Stimulated activated naive B cell treated with anti-CD40 and anti-IgM and Interleukin-4, amounts not matched to agents 10 μg/mL and 1 μg/mL and 100 μg/mL, for 72 hours (primary cell): ENCODE measurements at regions not wholly inside any gene's neighbourhood (a gene's known extent, or its start where the extent isn't known, plus 50 kb on each side); places are given as distances from the start of the nearest gene placed in this dataset.

Experiments
- ATAC-seq, 2 donors: fragments of 150-1000 bp; cut with Tn5 transposase; replicated peaks; 2 replicates each; pipeline ENCODE4 v1.10.0; 2021; ENCODE audit warnings: moderate library complexity in 1 of 2
- DNase-seq: peaks from one replicate; pipeline ENCODE4 v3.0.0; 2021
- H3K27ac Mint-ChIP-seq: one replicate; pipeline ENCODE4 v1.8.0; 2022; ENCODE audit warnings: mild to moderate bottlenecking, mixed read lengths
- H3K27me3 Mint-ChIP-seq, 2 donors: one replicate each; pipeline ENCODE4 v1.8.0; 2022; ENCODE audit warnings: mixed read lengths in 2 of 2
- H3K36me3 Mint-ChIP-seq, 2 donors: one replicate each; pipeline ENCODE4 v1.8.0; 2022; ENCODE audit warnings: mixed read lengths in 2 of 2, mild to moderate bottlenecking in 1 of 2
- H3K4me1 Mint-ChIP-seq, 2 donors: one replicate each; pipeline ENCODE4 v1.8.0; 2022; ENCODE audit warnings: mixed read lengths in 2 of 2, mild to moderate bottlenecking in 1 of 2
- H3K4me3 Mint-ChIP-seq, 2 donors: one replicate each; pipeline ENCODE4 v1.8.0; 2022; ENCODE audit warnings: mild to moderate bottlenecking in 2 of 2, mixed read lengths in 2 of 2, moderate library complexity in 1 of 2
- H3K9me3 Mint-ChIP-seq, 2 donors: one replicate each; pipeline ENCODE4 v1.8.0; 2022; ENCODE audit warnings: mixed read lengths in 2 of 2, mild to moderate bottlenecking in 1 of 2

DNA sequence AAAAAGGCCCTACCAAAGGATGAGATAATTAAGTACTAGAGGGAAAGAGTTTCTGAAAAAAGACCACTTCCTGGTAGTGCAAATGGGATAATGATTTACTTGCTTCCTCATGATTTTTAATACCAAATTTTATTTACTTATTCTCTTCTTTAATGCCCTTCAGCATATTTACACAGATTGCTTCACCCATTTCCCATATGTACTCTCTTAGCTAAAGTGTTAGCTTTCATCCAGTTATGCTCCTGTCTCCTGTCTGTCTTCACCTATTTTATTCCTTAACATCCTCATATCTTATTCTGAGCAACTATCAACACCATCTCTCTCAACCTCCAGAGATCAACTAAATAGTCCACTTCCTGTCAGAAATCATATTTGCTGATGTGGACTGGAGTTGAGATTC lies 183.2 kb upstream of the HS3ST1 start:
- Mint-ChIP-seq H3K27me3 (peaks cover 5 to 6% of the 10 kb centered on the region in 2 donors), H3K4me3 (no peak overlapping the region), H3K27ac (no peak overlapping the region), H3K4me1 (no peaks in the 10 kb centered on the region), H3K9me3 (no peaks in the 10 kb centered on the region), H3K36me3 (no peaks in the 10 kb centered on the region)
- ATAC-seq (no peak), DNase-seq (no peak)

- no peak for DNase-seq
- no peak overlapping the region for H3K4me3 Mint-ChIP-seq
- H3K27me3 Mint-ChIP-seq, result peaks cover 5 to 6% of the 10 kb centered on the region in 2 donors
- no peaks in the 10 kb centered on the region for H3K36me3 Mint-ChIP-seq
- no peaks in the 10 kb centered on the region for H3K9me3 Mint-ChIP-seq
- ATAC-seq, result no peak
- no peaks in the 10 kb centered on the region for H3K4me1 Mint-ChIP-seq
- no peak overlapping the region for H3K27ac Mint-ChIP-seq
Observed at GRCh38 chr4:11609751-11610150, 181.1 kb upstream of the HS3ST1 start.

DNA sequence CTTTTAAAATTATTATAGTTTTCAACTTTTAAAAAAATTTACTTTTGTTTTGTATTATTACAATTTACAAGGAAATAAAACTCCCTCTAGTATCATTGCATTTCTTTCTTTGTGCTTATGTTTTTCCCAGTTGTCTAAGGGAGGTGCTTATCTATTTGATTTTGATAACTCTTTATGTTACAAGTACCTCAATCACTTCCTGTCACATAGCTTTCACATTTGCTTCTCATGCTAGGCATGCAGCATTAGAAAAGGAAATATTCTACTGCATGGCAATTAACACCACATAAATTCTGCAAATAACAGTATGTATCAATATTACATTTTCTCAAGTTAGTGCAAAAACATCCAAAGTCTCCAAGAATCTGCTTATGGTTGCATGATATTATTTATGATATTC lies 180.3 kb upstream of the HS3ST1 start:
- no peak overlapping the region for H3K4me3 Mint-ChIP-seq
- peaks cover 5 to 6% of the 10 kb centered on the region in 2 donors for H3K27me3 Mint-ChIP-seq
- H3K36me3 Mint-ChIP-seq, result no peaks in the 10 kb centered on the region
- H3K27ac Mint-ChIP-seq, result no peak overlapping the region
- H3K4me1 Mint-ChIP-seq, result no peaks in the 10 kb centered on the region
- ATAC-seq (no peak), DNase-seq (no peak)
- no peaks in the 10 kb centered on the region for H3K9me3 Mint-ChIP-seq

DNA sequence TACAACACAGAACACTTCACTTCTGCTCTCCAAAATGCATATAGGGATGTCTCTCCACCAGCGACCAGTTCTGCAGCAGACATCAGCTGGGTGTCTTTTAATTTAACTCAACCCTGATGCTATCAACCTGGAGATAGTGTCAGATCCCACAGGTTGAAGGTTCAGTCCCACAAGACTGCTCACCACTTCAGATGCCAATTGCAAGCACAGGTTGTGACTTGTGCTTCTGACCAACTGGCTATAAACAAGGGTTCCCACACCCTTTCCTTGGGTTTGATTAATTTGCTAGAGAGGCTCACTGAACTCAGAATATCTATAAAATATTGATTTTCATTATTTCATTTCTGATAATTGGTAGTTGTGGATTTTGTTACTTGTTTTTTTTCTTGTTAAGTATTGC lies 177.4 kb upstream of the HS3ST1 start:
- DNase-seq (no peak), ATAC-seq (no peak)
- Mint-ChIP-seq H3K27me3 (peaks cover 3 to 4% of the 10 kb centered on the region in 2 donors), H3K27ac (no peak overlapping the region), H3K9me3 (no peaks in the 10 kb centered on the region), H3K4me1 (no peaks in the 10 kb centered on the region), H3K36me3 (no peaks in the 10 kb centered on the region), H3K4me3 (no peak overlapping the region)

DNA sequence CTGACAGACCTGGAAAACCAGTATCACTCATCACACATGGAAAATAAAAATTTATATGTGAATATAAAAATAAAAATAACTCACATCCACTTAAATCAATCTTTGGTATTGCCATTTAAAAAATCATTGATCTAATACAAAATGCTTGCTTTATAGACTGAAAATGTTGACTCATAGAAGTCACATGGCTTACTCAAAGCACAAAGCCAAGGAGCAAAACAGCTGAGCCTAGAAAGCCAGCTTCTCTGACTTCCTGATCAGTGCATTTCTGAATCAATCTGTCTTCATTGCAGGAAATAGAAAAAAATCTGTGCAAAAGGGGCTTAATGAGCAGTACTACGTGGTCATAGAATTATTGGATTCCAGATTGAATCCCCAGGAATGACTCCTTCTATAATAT lies 176.9 kb upstream of the HS3ST1 start:
- H3K9me3 Mint-ChIP-seq, result no peaks in the 10 kb centered on the region
- ATAC-seq, result no peak
- H3K36me3 Mint-ChIP-seq, result no peaks in the 10 kb centered on the region
- no peaks in the 10 kb centered on the region for H3K27me3 Mint-ChIP-seq
- H3K4me1 Mint-ChIP-seq, result no peaks in the 10 kb centered on the region
- DNase-seq, result no peak
- no peak overlapping the region for H3K27ac Mint-ChIP-seq
- H3K4me3 Mint-ChIP-seq, result no peak overlapping the region

GRCh38 chr4:11604821-11605220 lies 176.1 kb upstream of the HS3ST1 start:
- Mint-ChIP-seq H3K36me3 (no peaks in the 10 kb centered on the region), H3K27me3 (no peaks in the 10 kb centered on the region), H3K9me3 (no peaks in the 10 kb centered on the region), H3K4me1 (no peaks in the 10 kb centered on the region), H3K27ac (no peak overlapping the region), H3K4me3 (no peak overlapping the region)
- ATAC-seq (no peak), DNase-seq (no peak)

DNA sequence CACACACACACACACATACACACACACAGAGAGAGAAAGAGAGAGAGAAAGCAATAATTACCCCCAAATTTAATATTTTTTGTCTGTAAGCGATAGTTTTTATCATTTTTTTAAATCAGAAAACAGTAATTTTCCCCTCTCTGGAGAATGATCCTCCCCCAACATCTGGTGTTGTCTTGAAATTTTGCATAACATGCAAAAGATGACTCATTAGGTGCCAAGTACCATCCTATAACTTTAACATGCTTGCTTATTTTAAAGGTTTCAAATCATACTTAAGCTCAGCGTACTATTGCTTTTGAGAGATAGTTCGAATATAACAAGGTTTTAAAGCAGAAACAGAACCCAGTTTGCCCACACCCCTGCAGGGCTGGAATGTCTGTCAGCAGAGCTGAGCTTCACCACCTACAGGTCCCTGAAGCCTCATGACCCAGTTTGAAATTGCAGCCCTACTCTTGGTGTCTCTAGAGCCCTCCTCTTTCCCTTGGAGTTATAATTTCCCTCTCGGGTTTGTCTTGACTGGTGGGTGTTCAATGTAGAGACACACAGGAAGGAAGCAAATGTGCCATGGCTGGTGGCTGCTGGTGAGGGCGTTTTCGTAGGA lies 175.0 kb upstream of the HS3ST1 start:
- H3K27me3 Mint-ChIP-seq, result no peaks in the 10 kb centered on the region
- DNase-seq, result no peak
- no peak overlapping the region for H3K27ac Mint-ChIP-seq
- H3K9me3 Mint-ChIP-seq, result no peaks in the 10 kb centered on the region
- ATAC-seq, result no peak
- no peaks in the 10 kb centered on the region for H3K36me3 Mint-ChIP-seq
- H3K4me3 Mint-ChIP-seq, result no peak overlapping the region
- peaks cover 0 to under 1% of the 10 kb centered on the region in 2 donors for H3K4me1 Mint-ChIP-seq

- Mint-ChIP-seq H3K27me3 (no peaks in the 10 kb centered on the region), H3K9me3 (no peaks in the 10 kb centered on the region), H3K27ac (no peak overlapping the region), H3K4me3 (no peak overlapping the region), H3K36me3 (no peaks in the 10 kb centered on the region), H3K4me1 (peaks cover 0 to 2% of the 10 kb centered on the region in 2 donors)
- ATAC-seq, result no peak
- no peak for DNase-seq
Observed at GRCh38 chr4:11602606-11603340, 174.1 kb upstream of the HS3ST1 start.

- Mint-ChIP-seq H3K27me3 (no peaks in the 10 kb centered on the region), H3K9me3 (no peaks in the 10 kb centered on the region), H3K36me3 (no peaks in the 10 kb centered on the region), H3K27ac (no peak overlapping the region), H3K4me3 (no peak overlapping the region), H3K4me1 (peaks cover 0 to 2% of the 10 kb centered on the region in 2 donors)
- ATAC-seq, result no peak
- no peak for DNase-seq
Observed at GRCh38 chr4:11599064-11599463, 170.4 kb upstream of the HS3ST1 start.

GRCh38 chr4:11598591-11598990 lies 169.9 kb upstream of the HS3ST1 start:
- Mint-ChIP-seq H3K36me3 (no peaks in the 10 kb centered on the region), H3K9me3 (no peaks in the 10 kb centered on the region), H3K4me3 (no peak overlapping the region), H3K27ac (no peak overlapping the region), H3K4me1 (peaks cover 0 to 2% of the 10 kb centered on the region in 2 donors), H3K27me3 (no peaks in the 10 kb centered on the region)
- ATAC-seq, result no peak
- no peak for DNase-seq

DNA sequence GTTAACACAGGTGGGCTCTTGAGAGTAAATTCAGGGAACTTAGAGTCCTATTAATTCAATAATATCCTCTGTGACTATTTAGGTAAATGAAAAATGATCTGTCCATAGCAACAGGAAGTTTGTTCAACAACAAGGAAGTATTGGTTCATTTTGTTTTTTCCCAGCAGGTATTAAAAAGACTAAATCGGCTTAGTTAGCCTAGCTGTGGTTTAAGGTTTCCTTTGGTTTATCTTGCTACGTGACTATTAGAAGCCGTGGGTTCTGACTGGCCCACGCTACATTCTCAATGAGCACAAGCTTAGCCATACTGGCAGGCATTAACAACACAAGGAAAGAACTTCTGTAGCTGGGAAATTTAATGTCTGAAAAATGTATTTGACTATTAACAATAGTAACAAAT lies 168.8 kb upstream of the HS3ST1 start:
- H3K27me3 Mint-ChIP-seq, result peaks cover 3 to 6% of the 10 kb centered on the region in 2 donors
- DNase-seq (no peak), ATAC-seq (no peak)
- H3K4me3 Mint-ChIP-seq, result no peak overlapping the region
- no peaks in the 10 kb centered on the region for H3K9me3 Mint-ChIP-seq
- peaks cover 0 to 2% of the 10 kb centered on the region in 2 donors for H3K4me1 Mint-ChIP-seq
- no peak overlapping the region for H3K27ac Mint-ChIP-seq
- no peaks in the 10 kb centered on the region for H3K36me3 Mint-ChIP-seq

DNA sequence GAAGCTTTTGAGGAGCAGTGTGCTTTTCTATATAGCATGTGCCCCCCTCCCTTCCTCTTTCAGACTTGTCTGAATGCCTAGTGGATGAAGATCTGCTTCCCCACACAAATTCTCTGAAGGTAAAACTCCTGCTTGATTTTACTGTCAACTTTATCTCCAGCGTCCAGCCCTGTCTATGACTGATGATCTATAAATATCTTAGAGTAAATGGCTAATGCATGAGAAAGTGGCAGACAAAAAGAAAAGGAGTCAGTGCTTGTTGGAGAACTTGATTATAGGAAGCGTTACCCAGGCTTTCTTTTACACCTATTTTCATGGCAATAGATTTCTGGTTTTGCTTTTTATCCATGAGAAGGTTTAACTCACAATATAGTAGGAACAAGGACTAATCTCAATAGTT lies 168.3 kb upstream of the HS3ST1 start:
- peaks cover 0 to 2% of the 10 kb centered on the region in 2 donors for H3K4me1 Mint-ChIP-seq
- H3K9me3 Mint-ChIP-seq, result no peaks in the 10 kb centered on the region
- DNase-seq (no peak), ATAC-seq (no peak)
- peaks cover 3 to 6% of the 10 kb centered on the region in 2 donors for H3K27me3 Mint-ChIP-seq
- H3K36me3 Mint-ChIP-seq, result no peaks in the 10 kb centered on the region
- H3K4me3 Mint-ChIP-seq, result no peak overlapping the region
- H3K27ac Mint-ChIP-seq, result no peak overlapping the region

GRCh38 chr4:11593576-11594116 lies 165.0 kb upstream of the HS3ST1 start:
- DNase-seq (no peak), ATAC-seq (no peak)
- Mint-ChIP-seq H3K36me3 (no peaks in the 10 kb centered on the region), H3K27ac (no peak overlapping the region), H3K4me1 (peaks cover 0 to under 1% of the 10 kb centered on the region in 2 donors), H3K4me3 (no peak overlapping the region), H3K27me3 (peaks cover 3 to 6% of the 10 kb centered on the region in 2 donors), H3K9me3 (no peaks in the 10 kb centered on the region)

GRCh38 chr4:11592276-11592675 lies 163.6 kb upstream of the HS3ST1 start:
- no peak for DNase-seq
- Mint-ChIP-seq H3K27ac (no peak overlapping the region), H3K27me3 (peaks cover 3 to 6% of the 10 kb centered on the region in 2 donors), H3K4me3 (no peak overlapping the region), H3K9me3 (no peaks in the 10 kb centered on the region), H3K4me1 (no peaks in the 10 kb centered on the region), H3K36me3 (no peaks in the 10 kb centered on the region)
- ATAC-seq, result no peak

GRCh38 chr4:11590132-11590531 lies 161.4 kb upstream of the HS3ST1 start:
- DNase-seq (no peak), ATAC-seq (no peak)
- H3K4me3 Mint-ChIP-seq, result no peak overlapping the region
- H3K4me1 Mint-ChIP-seq, result peaks cover 0 to 2% of the 10 kb centered on the region in 2 donors
- no peaks in the 10 kb centered on the region for H3K36me3 Mint-ChIP-seq
- no peaks in the 10 kb centered on the region for H3K9me3 Mint-ChIP-seq
- peaks cover 3 to 6% of the 10 kb centered on the region in 2 donors for H3K27me3 Mint-ChIP-seq
- H3K27ac Mint-ChIP-seq, result no peak overlapping the region
